Colonic mucosa (tissue), 4 donors: ENCODE measurements at regions not wholly inside any gene's neighbourhood (a gene's known extent, or its start where the extent isn't known, plus 50 kb on each side); places are given as distances from the start of the nearest gene placed in this dataset.

Source experiments
- DNase-seq: peaks from one replicate; pipeline ENCODE4 v3.0.0-alpha.2; 2020
- H3K27ac ChIP-seq: fragments of 200-600 bp; one replicate; pipeline ENCODE4 v1.8.0; 2021
- H3K27me3 ChIP-seq: fragments of 200-600 bp; one replicate; pipeline ENCODE4 v1.8.0; 2021
- H3K36me3 ChIP-seq: fragments of 200-600 bp; one replicate; pipeline ENCODE4 v1.8.0; 2021
- H3K4me1 ChIP-seq: fragments of 200-600 bp; one replicate; pipeline ENCODE4 v1.8.0; 2021; ENCODE audit warnings: mild to moderate bottlenecking
- H3K4me3 ChIP-seq: fragments of 200-600 bp; one replicate; pipeline ENCODE4 v1.8.0; 2021
- H3K9ac ChIP-seq, 2 donors: one replicate each; pipeline ENCODE4 v1.7.0; 2013; ENCODE audit warnings: control low read depth in 2 of 2, low read depth in 2 of 2, low read length in 2 of 2
- H3K9me3 ChIP-seq: fragments of 200-600 bp; one replicate; pipeline ENCODE4 v1.8.0; 2021
- intact Hi-C: fragments of 100-400 bp; cut with DNase I; formaldehyde crosslinking; loops from one replicate; pipeline ENCODE4 v1.14.1; 2022
- TF ChIP-seq, protein P1 (sequence below): fragments of 200-600 bp; IDR thresholded peaks from one replicate; pipeline ENCODE4 v1.8.0; 2022; ENCODE audit warnings: antibody characterized with exemption, mild to moderate bottlenecking
- donor health status: healthy.
- donor health status: DM: no; HTN: no; CAD: no.
- donor health status: DM: no; HTN: no; CAD: no.

DNA sequence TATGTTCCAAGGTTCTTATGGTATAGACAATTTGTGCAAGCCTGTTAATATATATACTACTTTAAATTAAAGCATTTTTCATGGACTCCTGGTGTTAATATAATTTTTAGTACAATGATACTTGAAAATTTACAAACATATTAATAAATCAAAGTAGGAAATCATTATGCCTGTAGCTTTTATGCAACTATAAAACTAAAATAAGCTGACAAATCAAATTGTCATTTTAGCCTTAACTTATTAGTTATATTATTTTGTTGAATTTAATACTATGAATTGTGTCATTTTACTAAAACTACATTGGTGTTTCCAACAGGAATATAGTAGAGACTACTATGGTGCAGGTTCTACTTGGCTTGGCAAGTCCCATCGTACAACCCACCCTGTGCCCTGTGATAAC is 96.0 kb downstream of the MED10 start:
- intact Hi-C loops = no loop called here
- H3K27ac ChIP-seq = no peak overlapping the region
- no peak overlapping the region for H3K9ac ChIP-seq
- H3K36me3 ChIP-seq = no peaks in the 10 kb centered on the region
- no peaks in the 10 kb centered on the region for H3K9me3 ChIP-seq
- no peaks in the 10 kb centered on the region for H3K27me3 ChIP-seq
- no peaks in the 10 kb centered on the region for H3K4me1 ChIP-seq
- TF ChIP-seq, protein P1, sequence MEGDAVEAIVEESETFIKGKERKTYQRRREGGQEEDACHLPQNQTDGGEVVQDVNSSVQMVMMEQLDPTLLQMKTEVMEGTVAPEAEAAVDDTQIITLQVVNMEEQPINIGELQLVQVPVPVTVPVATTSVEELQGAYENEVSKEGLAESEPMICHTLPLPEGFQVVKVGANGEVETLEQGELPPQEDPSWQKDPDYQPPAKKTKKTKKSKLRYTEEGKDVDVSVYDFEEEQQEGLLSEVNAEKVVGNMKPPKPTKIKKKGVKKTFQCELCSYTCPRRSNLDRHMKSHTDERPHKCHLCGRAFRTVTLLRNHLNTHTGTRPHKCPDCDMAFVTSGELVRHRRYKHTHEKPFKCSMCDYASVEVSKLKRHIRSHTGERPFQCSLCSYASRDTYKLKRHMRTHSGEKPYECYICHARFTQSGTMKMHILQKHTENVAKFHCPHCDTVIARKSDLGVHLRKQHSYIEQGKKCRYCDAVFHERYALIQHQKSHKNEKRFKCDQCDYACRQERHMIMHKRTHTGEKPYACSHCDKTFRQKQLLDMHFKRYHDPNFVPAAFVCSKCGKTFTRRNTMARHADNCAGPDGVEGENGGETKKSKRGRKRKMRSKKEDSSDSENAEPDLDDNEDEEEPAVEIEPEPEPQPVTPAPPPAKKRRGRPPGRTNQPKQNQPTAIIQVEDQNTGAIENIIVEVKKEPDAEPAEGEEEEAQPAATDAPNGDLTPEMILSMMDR = no peak
- H3K4me3 ChIP-seq = no peak overlapping the region
- DNase-seq = no peak

DNA sequence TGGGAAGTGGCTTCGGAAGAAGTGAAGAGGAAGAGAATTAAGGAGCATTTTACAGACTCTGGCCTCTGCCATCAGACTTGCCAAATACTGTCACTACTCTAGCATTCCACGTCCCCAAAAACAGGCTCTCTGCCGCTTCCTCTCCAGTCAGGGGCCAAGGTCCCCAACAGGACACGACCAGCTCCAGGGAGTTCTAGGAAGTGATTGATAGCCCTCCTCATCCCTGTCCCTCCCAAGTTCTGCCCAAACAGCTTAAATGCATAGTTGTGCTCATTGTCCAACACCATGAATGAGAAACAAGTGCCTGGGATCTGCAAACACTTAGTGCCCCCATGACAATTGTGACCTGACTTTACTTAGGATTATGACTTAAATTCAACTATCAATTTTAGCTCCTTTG is 96.5 kb downstream of the MED10 start:
- Histone ChIP-seq H3K9ac (no peak overlapping the region), H3K27ac (no peak overlapping the region), H3K36me3 (no peaks in the 10 kb centered on the region), H3K9me3 (no peaks in the 10 kb centered on the region), H3K4me3 (no peak overlapping the region), H3K4me1 (no peaks in the 10 kb centered on the region), H3K27me3 (no peaks in the 10 kb centered on the region)
- DNase-seq = no peak
- intact Hi-C loops = no loop called here
- TF ChIP-seq, protein P1 = no peak

DNA sequence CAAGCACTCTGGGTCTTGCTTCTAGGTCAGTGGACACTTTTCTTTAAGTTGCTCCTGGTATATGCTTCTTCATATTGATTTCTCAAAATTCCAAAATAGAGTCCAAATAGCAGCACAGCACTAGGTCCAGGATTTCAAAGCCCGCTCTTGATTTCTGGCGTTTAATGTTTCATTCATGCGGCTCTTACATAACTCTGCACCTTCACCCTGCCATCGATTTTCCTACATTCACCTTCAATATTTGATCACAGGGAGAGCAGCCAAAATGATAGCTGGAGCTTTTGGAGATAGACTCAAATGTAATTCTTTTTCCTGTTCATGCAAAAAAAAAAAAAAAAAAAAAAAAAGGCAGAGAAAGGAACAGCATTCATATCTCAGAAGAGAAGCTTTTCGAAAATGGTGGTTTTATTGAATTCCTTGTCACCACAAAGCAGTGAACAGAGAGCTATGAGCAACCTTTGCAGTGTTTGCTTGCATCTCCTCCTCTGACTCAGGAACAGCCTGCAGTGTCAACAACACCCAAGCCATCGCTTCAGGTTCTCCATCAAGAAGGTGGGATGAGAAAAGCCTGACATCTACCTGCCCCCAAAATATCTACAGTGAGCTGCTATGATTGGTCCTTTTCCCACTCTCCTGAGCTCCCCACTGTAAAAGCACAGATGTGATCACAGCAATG is 97.8 kb downstream of the MED10 start:
- Histone ChIP-seq H3K36me3 (no peaks in the 10 kb centered on the region), H3K9ac (no peak overlapping the region), H3K27ac (no peak overlapping the region), H3K9me3 (no peaks in the 10 kb centered on the region), H3K4me1 (no peaks in the 10 kb centered on the region), H3K27me3 (no peaks in the 10 kb centered on the region), H3K4me3 (no peak overlapping the region)
- intact Hi-C loops = no loop called here
- no peak for DNase-seq
- TF ChIP-seq, protein P1 = no peak

DNA sequence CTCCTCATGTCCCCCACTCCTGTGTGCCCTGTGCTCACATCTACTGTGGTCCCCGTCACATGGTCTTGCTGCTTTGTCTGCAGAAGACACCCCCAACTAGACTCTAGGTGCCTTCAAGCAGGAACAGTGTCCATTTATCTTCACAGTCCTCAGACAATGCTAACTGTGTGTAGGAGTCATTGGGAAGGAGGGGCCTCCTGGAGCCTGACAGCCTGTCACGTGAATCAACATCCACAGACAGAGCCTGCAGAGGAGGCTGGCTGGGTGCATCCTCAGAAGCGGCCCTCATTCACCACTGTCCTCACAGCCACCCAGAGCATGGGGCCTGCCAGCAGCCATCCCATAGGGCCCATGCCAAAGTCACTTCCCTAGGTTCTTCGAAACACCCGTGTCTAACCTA is 98.7 kb downstream of the MED10 start:
- Histone ChIP-seq H3K4me1 (no peaks in the 10 kb centered on the region), H3K27me3 (no peaks in the 10 kb centered on the region), H3K36me3 (no peaks in the 10 kb centered on the region), H3K9ac (no peak overlapping the region), H3K27ac (no peak overlapping the region), H3K9me3 (no peaks in the 10 kb centered on the region), H3K4me3 (no peak overlapping the region)
- TF ChIP-seq, protein P1 = no peak
- intact Hi-C loops = no loop called here
- no peak for DNase-seq

DNA sequence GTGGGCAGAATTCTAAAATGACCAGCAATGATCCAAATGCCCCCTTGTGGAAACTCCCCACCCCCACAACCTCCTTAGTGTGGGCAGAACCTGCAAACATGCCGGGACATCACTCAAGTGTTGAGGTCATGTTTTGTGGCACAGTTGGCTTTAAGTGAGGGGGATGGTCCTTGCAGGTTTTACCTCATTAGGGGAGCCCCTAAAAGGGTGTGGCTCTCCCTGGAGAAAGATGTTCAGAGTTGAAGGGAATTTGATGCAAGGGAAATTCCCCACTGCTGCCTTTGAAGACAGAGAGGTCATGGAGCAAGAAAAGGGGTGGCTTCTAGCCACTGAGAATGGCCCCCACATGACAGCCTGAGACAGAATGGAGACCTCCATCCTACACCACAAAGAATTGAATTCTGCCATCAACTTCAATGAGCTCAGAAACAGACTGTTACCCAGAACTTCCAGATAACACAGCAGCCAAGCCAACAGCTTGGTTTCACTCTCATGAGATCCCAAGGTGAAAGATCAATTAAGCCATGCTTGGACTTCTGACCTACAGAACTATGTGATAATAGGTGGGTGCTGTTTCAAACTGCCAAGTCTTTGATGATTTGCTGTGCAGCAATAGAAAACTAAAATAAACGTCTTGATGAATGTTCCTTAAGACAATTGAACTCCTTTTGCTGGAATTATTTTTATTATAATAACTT is 103.4 kb downstream of the MED10 start:
- no peak overlapping the region for H3K4me3 ChIP-seq
- no peaks in the 10 kb centered on the region for H3K27me3 ChIP-seq
- TF ChIP-seq, protein P1 = no peak
- H3K36me3 ChIP-seq = no peaks in the 10 kb centered on the region
- intact Hi-C loops = no loop called here
- DNase-seq = no peak
- H3K27ac ChIP-seq = no peak overlapping the region
- no peaks in the 10 kb centered on the region for H3K4me1 ChIP-seq
- H3K9me3 ChIP-seq = no peaks in the 10 kb centered on the region
- no peak overlapping the region for H3K9ac ChIP-seq
